GM23248 (cell line): ENCODE measurements at regions not wholly inside any gene's neighbourhood (a gene's known extent, or its start where the extent isn't known, plus 50 kb on each side); places are given as distances from the start of the nearest gene placed in this dataset.

ENCODE experiments used
- DNase-seq: peaks from one replicate; pipeline ENCODE4 v3.0.0-alpha.2; 2015
- H2AFZ ChIP-seq: fragments of 200-600 bp; sonication (generic); 2 replicates; pipeline ENCODE4 v1.6.1; 2016; ENCODE audit warnings: antibody characterized with exemption
- H3F3A ChIP-seq: fragments of 200-600 bp; sonication (generic); 2 replicates; pipeline ENCODE4 v1.6.1; 2016; ENCODE audit warnings: mild to moderate bottlenecking, antibody characterized with exemption, mixed run types; ENCODE audit not compliant: insufficient read depth
- H3K27ac ChIP-seq: fragments of 200-600 bp; sonication (generic); 2 replicates; pipeline ENCODE4 v1.5.1; 2016; ENCODE audit warnings: mild to moderate bottlenecking
- H3K27me3 ChIP-seq: fragments of 200-600 bp; sonication (generic); replicated peaks from 2 replicates; pipeline ENCODE4 v1.6.1; 2016; ENCODE audit warnings: mild to moderate bottlenecking; ENCODE audit not compliant: insufficient read depth
- H3K36me3 ChIP-seq: fragments of 200-600 bp; sonication (generic); 2 replicates; pipeline ENCODE4 v1.6.1; 2016; ENCODE audit warnings: low read depth, mild to moderate bottlenecking
- H3K4me1 ChIP-seq: fragments of 200-600 bp; sonication (generic); 2 replicates; pipeline ENCODE4 v1.6.1; 2016; ENCODE audit warnings: mild to moderate bottlenecking; ENCODE audit not compliant: insufficient read depth
- H3K4me2 ChIP-seq: fragments of 200-600 bp; sonication (generic); one replicate; pipeline ENCODE4 v1.6.1; 2016; ENCODE audit warnings: mild to moderate bottlenecking; ENCODE audit not compliant: unreplicated experiment
- H3K4me3 ChIP-seq: fragments of 200-600 bp; sonication (generic); 2 replicates; pipeline ENCODE4 v1.5.1; 2016; ENCODE audit warnings: mild to moderate bottlenecking
- H3K79me2 ChIP-seq: fragments of 200-600 bp; sonication (generic); 2 replicates; pipeline ENCODE4 v1.6.1; 2016; ENCODE audit warnings: mild to moderate bottlenecking; ENCODE audit not compliant: insufficient read depth
- H3K9ac ChIP-seq: fragments of 200-600 bp; sonication (generic); 2 replicates; pipeline ENCODE4 v1.6.1; 2016; ENCODE audit warnings: mild to moderate bottlenecking
- H3K9me2 ChIP-seq: fragments of 200-600 bp; sonication (generic); 2 replicates; pipeline ENCODE4 v1.6.1; 2016; ENCODE audit warnings: mixed run types, mild to moderate bottlenecking, moderate library complexity; ENCODE audit not compliant: insufficient read depth
- H3K9me3 ChIP-seq: fragments of 200-600 bp; sonication (generic); one replicate; pipeline ENCODE4 v1.6.1; 2017; ENCODE audit warnings: low read depth
- H4K20me1 ChIP-seq: fragments of 200-600 bp; sonication (generic); 2 replicates; pipeline ENCODE4 v1.6.0; 2016; ENCODE audit not compliant: insufficient read depth
- EZH2 ChIP-seq: fragments of 200-600 bp; sonication (generic); IDR thresholded peaks from 2 replicates; pipeline ENCODE4 v1.6.1; 2018; ENCODE audit warnings: antibody characterized with exemption, mild to moderate bottlenecking; ENCODE audit not compliant: insufficient read depth, poor library complexity, severe bottlenecking
- EZH2phosphoT487 ChIP-seq: fragments of 200-600 bp; sonication (generic); IDR thresholded peaks from 2 replicates; pipeline ENCODE4 v1.6.1; 2018; ENCODE audit warnings: antibody characterized with exemption, moderate library complexity, mild to moderate bottlenecking, low read depth; ENCODE audit not compliant: insufficient read depth
- WGBS, 2 experiments: methylation state at CpG; one replicate each; pipeline ENCODE4 v1.1.6; 2015 to 2017; ENCODE audit warnings: low lambda C conversion rate in 2 of 2, low coverage in 1 of 2; ENCODE audit errors: missing lambda C conversion rate in 2 of 2; 5-methylcytosine and 5-hydroxymethylcytosine counted together
- in situ Hi-C: fragments of 300-500 bp; cut with MboI; formaldehyde crosslinking; loops from 2 replicates; pipeline ENCODE4 v1.15.0; 2020

GRCh38 chr1:106534612-106535011, 521.9 kb upstream of the PRMT6 start:
- Histone ChIP-seq H3K9me3 (no peaks in the 10 kb centered on the region), H3K4me3 (no peak overlapping the region), H3K79me2 (no peaks in the 10 kb centered on the region), H3F3A (peaks cover 10% of the 10 kb centered on the region; the same call in 1 of the 2 replicates), H3K9ac (no peak overlapping the region), H3K27ac (no peak overlapping the region), H4K20me1 (no peaks in the 10 kb centered on the region), H3K4me2 (no peak overlapping the region), H3K36me3 (no peaks in the 10 kb centered on the region), H2AFZ (no peak overlapping the region), H3K27me3 (no peaks in the 10 kb centered on the region), H3K4me1 (peaks cover 12% of the 10 kb centered on the region), H3K9me2 (no peaks in the 10 kb centered on the region)
- in situ Hi-C loops = no loop called here
- peak; percentile 4 for DNase-seq
- TF ChIP-seq EZH2phosphoT487 (no peak), EZH2 (no peak)
- WGBS, 2 experiments = 39 to 46% methylated on average over 2 of the region's 2 CpGs

- in situ Hi-C loops = no loop called here
- Histone ChIP-seq H3K79me2 (no peaks in the 10 kb centered on the region), H3K4me1 (peaks cover 12% of the 10 kb centered on the region), H3K4me3 (peak overlapping the region; percentile 28; the same call in 1 of the 2 replicates), H3K36me3 (no peaks in the 10 kb centered on the region), H3F3A (peaks cover 10% of the 10 kb centered on the region; the same call in 1 of the 2 replicates), H4K20me1 (no peaks in the 10 kb centered on the region), H3K27me3 (no peaks in the 10 kb centered on the region), H2AFZ (no peak overlapping the region), H3K9me3 (peaks cover 5% of the 10 kb centered on the region), H3K4me2 (peak overlapping the region; percentile 50), H3K27ac (no peak overlapping the region), H3K9me2 (no peaks in the 10 kb centered on the region), H3K9ac (no peak overlapping the region)
- peak; percentile 84 for DNase-seq
- TF ChIP-seq EZH2phosphoT487 (0 out of 2 replicates have a peak, but pooled peaks have one; percentile 47), EZH2 (no peak)
Measured at GRCh38 chr1:106536741-106537140, 519.7 kb upstream of the PRMT6 start.

- H3K4me1 ChIP-seq = no peaks in the 10 kb centered on the region
- H3K36me3 ChIP-seq = no peaks in the 10 kb centered on the region
- 0 to 10% methylated on average over 1 of the region's 1 CpG for WGBS, 2 experiments
- no peaks in the 10 kb centered on the region for H3K9me2 ChIP-seq
- no peak overlapping the region for H3K4me2 ChIP-seq
- in situ Hi-C loops = no loop called here
- H3K4me3 ChIP-seq = no peak overlapping the region
- no peaks in the 10 kb centered on the region for H3K79me2 ChIP-seq
- DNase-seq = no peak
- H3F3A ChIP-seq = no peaks in the 10 kb centered on the region
- H3K27ac ChIP-seq = no peak overlapping the region
- no peak for TF ChIP-seq EZH2phosphoT487
- no peak for TF ChIP-seq EZH2
- no peaks in the 10 kb centered on the region for H3K9me3 ChIP-seq
- no peak overlapping the region for H2AFZ ChIP-seq
- no peaks in the 10 kb centered on the region for H3K27me3 ChIP-seq
- no peaks in the 10 kb centered on the region for H4K20me1 ChIP-seq
- H3K9ac ChIP-seq = no peak overlapping the region
Measured at GRCh38 chr1:106548726-106549125, 507.7 kb upstream of the PRMT6 start.

- Histone ChIP-seq H3K27ac (no peak overlapping the region), H3K4me1 (no peaks in the 10 kb centered on the region), H3K27me3 (no peaks in the 10 kb centered on the region), H3K79me2 (no peaks in the 10 kb centered on the region), H3K9me2 (no peaks in the 10 kb centered on the region), H3K9me3 (no peaks in the 10 kb centered on the region), H2AFZ (no peak overlapping the region), H3K4me3 (no peak overlapping the region), H3K36me3 (no peaks in the 10 kb centered on the region), H3K4me2 (no peak overlapping the region), H3F3A (no peaks in the 10 kb centered on the region), H4K20me1 (no peaks in the 10 kb centered on the region), H3K9ac (no peak overlapping the region)
- DNase-seq = peak; percentile 18
- in situ Hi-C loops = no loop called here
- TF ChIP-seq EZH2 = no peak
Measured at GRCh38 chr1:106554294-106554693, 502.2 kb upstream of the PRMT6 start.

- H3K9me2 ChIP-seq = no peaks in the 10 kb centered on the region
- H3F3A ChIP-seq = no peaks in the 10 kb centered on the region
- no peaks in the 10 kb centered on the region for H3K4me1 ChIP-seq
- no peaks in the 10 kb centered on the region for H3K9me3 ChIP-seq
- TF ChIP-seq EZH2 (no peak), EZH2phosphoT487 (no peak)
- no peak overlapping the region for H3K4me3 ChIP-seq
- WGBS, 2 experiments = 29 to 60% methylated on average over 1 of the region's 1 CpG
- H2AFZ ChIP-seq = no peak overlapping the region
- no peak overlapping the region for H3K27ac ChIP-seq
- H4K20me1 ChIP-seq = no peaks in the 10 kb centered on the region
- no peaks in the 10 kb centered on the region for H3K36me3 ChIP-seq
- no peaks in the 10 kb centered on the region for H3K79me2 ChIP-seq
- no peaks in the 10 kb centered on the region for H3K27me3 ChIP-seq
- no peak overlapping the region for H3K9ac ChIP-seq
- in situ Hi-C loops = no loop called here
- DNase-seq = no peak
- no peak overlapping the region for H3K4me2 ChIP-seq
Measured at GRCh38 chr1:106555571-106555970, 500.9 kb upstream of the PRMT6 start.
